Activated T-helper 2 cell treated with anti-CD3 and anti-CD28 coated beads, Interferon-gamma antibody, Interleukin-2, Interleukin-4, amounts not matched to agents 10 μg/mL and 5 μg/mL and 100 μg/mL, durations not matched to agents 14 hours and 24 hours and 36 hours (primary cell): ENCODE measurements at regions not wholly inside any gene's neighbourhood (a gene's known extent, or its start where the extent isn't known, plus 50 kb on each side); places are given as distances from the start of the nearest gene placed in this dataset.
"Not testable (repeated sequence)": the region's sequence is repeated elsewhere in the genome, so short reads cannot be mapped to it uniquely, and the experiment has no call there.

Source experiments
- DNase-seq: peaks from one replicate; pipeline ENCODE4 v3.0.0; 2021; ENCODE audit warnings: low spot score
- H3K27ac Mint-ChIP-seq: one replicate; pipeline ENCODE4 v1.8.0; 2021; ENCODE audit warnings: mixed read lengths
- H3K27me3 Mint-ChIP-seq: one replicate; pipeline ENCODE4 v1.8.0; 2021; ENCODE audit warnings: low read depth, mixed read lengths
- H3K36me3 Mint-ChIP-seq: one replicate; pipeline ENCODE4 v1.8.0; 2021; ENCODE audit warnings: low read depth, mixed read lengths
- H3K4me1 Mint-ChIP-seq: one replicate; pipeline ENCODE4 v1.8.0; 2021; ENCODE audit warnings: low read depth, mixed read lengths
- H3K4me3 Mint-ChIP-seq: one replicate; pipeline ENCODE4 v1.8.0; 2021; ENCODE audit warnings: low read depth, mild to moderate bottlenecking, moderate library complexity, mixed read lengths
- H3K9me3 Mint-ChIP-seq: one replicate; pipeline ENCODE4 v1.8.0; 2021; ENCODE audit warnings: mixed read lengths
- intact Hi-C: fragments of 100-400 bp; cut with micrococcal nuclease; formaldehyde crosslinking; loops from one replicate; pipeline ENCODE4 v1.15.1; 2023

GRCh38 chr3:194025951-194026350 lies 110.0 kb upstream of the HES1 start:
- H3K4me1 Mint-ChIP-seq = no peaks in the 10 kb centered on the region
- intact Hi-C loops = no loop called here
- H3K36me3 Mint-ChIP-seq = no peaks in the 10 kb centered on the region
- no peaks in the 10 kb centered on the region for H3K9me3 Mint-ChIP-seq
- peaks cover 13% of the 10 kb centered on the region for H3K27me3 Mint-ChIP-seq
- no peak overlapping the region for H3K4me3 Mint-ChIP-seq
- no peak overlapping the region for H3K27ac Mint-ChIP-seq
- no peak for DNase-seq

- DNase-seq = no peak
- Mint-ChIP-seq H3K9me3 (no peaks in the 10 kb centered on the region), H3K4me3 (no peak overlapping the region), H3K27me3 (peaks cover 12% of the 10 kb centered on the region), H3K4me1 (peaks cover 4% of the 10 kb centered on the region), H3K36me3 (no peaks in the 10 kb centered on the region), H3K27ac (no peak overlapping the region)
- intact Hi-C loops = no loop called here
These were observed 107.4 kb upstream of the HES1 start for GRCh38 chr3:194028434-194029004.

GRCh38 chr3:194029846-194030245 lies 106.1 kb upstream of the HES1 start:
- Mint-ChIP-seq H3K36me3 (no peaks in the 10 kb centered on the region), H3K9me3 (no peaks in the 10 kb centered on the region), H3K27me3 (peaks cover 15% of the 10 kb centered on the region), H3K4me1 (peaks cover 4% of the 10 kb centered on the region), H3K4me3 (no peak overlapping the region), H3K27ac (no peak overlapping the region)
- intact Hi-C loops = no loop called here
- DNase-seq = no peak

- Mint-ChIP-seq H3K36me3 (no peaks in the 10 kb centered on the region), H3K27me3 (peaks cover 15% of the 10 kb centered on the region), H3K27ac (no peak overlapping the region), H3K9me3 (no peaks in the 10 kb centered on the region), H3K4me1 (peaks cover 4% of the 10 kb centered on the region), H3K4me3 (no peak overlapping the region)
- no peak for DNase-seq
- intact Hi-C loops = no loop called here
These were observed 105.6 kb upstream of the HES1 start for GRCh38 chr3:194030372-194030771.

GRCh38 chr3:194031349-194031748 lies 104.6 kb upstream of the HES1 start:
- Mint-ChIP-seq H3K4me1 (peaks cover 4% of the 10 kb centered on the region), H3K9me3 (no peaks in the 10 kb centered on the region), H3K27me3 (peaks cover 14% of the 10 kb centered on the region), H3K4me3 (no peak overlapping the region), H3K27ac (no peak overlapping the region), H3K36me3 (no peaks in the 10 kb centered on the region)
- intact Hi-C loops = no loop called here
- no peak for DNase-seq

- no peaks in the 10 kb centered on the region for H3K36me3 Mint-ChIP-seq
- intact Hi-C loops = no loop called here
- peaks cover 14% of the 10 kb centered on the region for H3K27me3 Mint-ChIP-seq
- no peaks in the 10 kb centered on the region for H3K9me3 Mint-ChIP-seq
- H3K27ac Mint-ChIP-seq = no peak overlapping the region
- no peak overlapping the region for H3K4me3 Mint-ChIP-seq
- no peak for DNase-seq
- H3K4me1 Mint-ChIP-seq = peaks cover 4% of the 10 kb centered on the region
These were observed 103.9 kb upstream of the HES1 start for GRCh38 chr3:194031867-194032635.

GRCh38 chr3:194032828-194033435 lies 103.0 kb upstream of the HES1 start:
- Mint-ChIP-seq H3K27ac (no peak overlapping the region), H3K27me3 (peaks cover 14% of the 10 kb centered on the region), H3K9me3 (no peaks in the 10 kb centered on the region), H3K4me3 (no peak overlapping the region), H3K4me1 (peaks cover 4% of the 10 kb centered on the region), H3K36me3 (no peaks in the 10 kb centered on the region)
- no peak for DNase-seq
- intact Hi-C loops = no loop called here

GRCh38 chr3:194034346-194035336 lies 101.3 kb upstream of the HES1 start:
- H3K27me3 Mint-ChIP-seq = peaks cover 10% of the 10 kb centered on the region
- H3K4me3 Mint-ChIP-seq = no peak overlapping the region
- no peaks in the 10 kb centered on the region for H3K36me3 Mint-ChIP-seq
- no peaks in the 10 kb centered on the region for H3K9me3 Mint-ChIP-seq
- no peak for DNase-seq
- peaks cover 4% of the 10 kb centered on the region for H3K4me1 Mint-ChIP-seq
- H3K27ac Mint-ChIP-seq = no peak overlapping the region
- intact Hi-C loops = no loop called here

- Mint-ChIP-seq H3K27ac (no peak overlapping the region), H3K9me3 (no peaks in the 10 kb centered on the region), H3K36me3 (no peaks in the 10 kb centered on the region), H3K27me3 (peaks cover 11% of the 10 kb centered on the region), H3K4me1 (peaks cover 4% of the 10 kb centered on the region), H3K4me3 (no peak overlapping the region)
- no peak for DNase-seq
- intact Hi-C loops = no loop called here
These were observed 100.4 kb upstream of the HES1 start for GRCh38 chr3:194035406-194036138.

GRCh38 chr3:194036842-194037241 lies 99.1 kb upstream of the HES1 start:
- Mint-ChIP-seq H3K4me1 (peaks cover 4% of the 10 kb centered on the region), H3K4me3 (no peak overlapping the region), H3K36me3 (no peaks in the 10 kb centered on the region), H3K27me3 (peaks cover 11% of the 10 kb centered on the region), H3K9me3 (no peaks in the 10 kb centered on the region), H3K27ac (no peak overlapping the region)
- DNase-seq = no peak
- intact Hi-C loops = no loop called here

- H3K4me1 Mint-ChIP-seq, H3K4me3 Mint-ChIP-seq, H3K27me3 Mint-ChIP-seq, intact Hi-C loops, DNase-seq, H3K27ac Mint-ChIP-seq, H3K9me3 Mint-ChIP-seq, H3K36me3 Mint-ChIP-seq: not testable (repeated sequence)
These were observed 97.6 kb upstream of the HES1 start for GRCh38 chr3:194038346-194038745.

GRCh38 chr3:194038960-194039359 lies 97.0 kb upstream of the HES1 start:
- intact Hi-C loops = no loop called here
- H3K27ac Mint-ChIP-seq = no peak overlapping the region

More at GRCh38 chr3:194038960-194039359, 97.0 kb upstream of the HES1 start:
- H3K4me3 Mint-ChIP-seq = no peak overlapping the region
- no peaks in the 10 kb centered on the region for H3K9me3 Mint-ChIP-seq
- DNase-seq = no peak
- H3K4me1 Mint-ChIP-seq = no peaks in the 10 kb centered on the region
- H3K36me3 Mint-ChIP-seq = no peaks in the 10 kb centered on the region
- peaks cover 10% of the 10 kb centered on the region for H3K27me3 Mint-ChIP-seq
